ENCODE measurements at regions not wholly inside any gene's neighbourhood (a gene's known extent, or its start where the extent isn't known, plus 50 kb on each side); places are given as distances from the start of the nearest gene placed in this dataset.

- no peak for DNase-seq
- Mint-ChIP-seq H3K4me3 (no peak overlapping the region), H3K4me1 (peaks cover 54% of the 10 kb centered on the region), H3K27ac (no peak overlapping the region), H3K36me3 (ENCODE audit: low read depth) (no peaks in the 10 kb centered on the region), H3K27me3 (no peaks in the 10 kb centered on the region), H3K9me3 (ENCODE audit: low read depth) (no peaks in the 10 kb centered on the region)
- ChIA-PET POLR2A (interaction anchor here (1.2 kb wide), 1 partner anchor 10 kb away, joined by 5 read pairs; no protein-coding TSS in a partner anchor), CTCF (interaction anchor here (0.6 to 1.1 kb wide), 3 partner anchors 9 to 19 kb away, joined by 3 read pairs; no protein-coding TSS in a partner anchor)
- intact Hi-C loops (cut with DNase I, micrococcal nuclease), result loop anchor here (5.0 kb wide), 2 partner anchors 67 to 137 kb away; no protein-coding TSS in a partner anchor
- no peak for ATAC-seq
Measured at GRCh38 chr9:105129731-105130130, 114.7 kb upstream of the SLC44A1 start.

DNA sequence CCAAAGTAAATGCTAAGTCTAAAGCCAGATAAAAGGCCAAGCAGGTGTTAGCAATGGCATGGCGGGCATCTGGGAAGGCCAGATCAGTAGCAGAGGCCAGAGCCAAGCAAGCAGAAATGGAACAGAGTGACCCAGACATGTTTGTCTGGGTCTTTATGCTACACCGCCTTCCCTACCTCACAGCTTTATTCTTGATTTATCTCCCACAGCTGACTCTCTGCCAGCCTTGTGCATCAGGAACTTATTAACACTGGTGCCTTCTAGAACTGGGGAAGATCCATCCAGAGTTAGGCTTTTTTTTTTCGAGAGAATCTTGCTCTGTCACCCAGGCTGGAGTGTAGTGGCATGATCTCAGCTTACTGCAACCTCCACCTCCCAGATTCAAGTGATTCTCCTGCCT is 112.5 kb upstream of the SLC44A1 start:
- intact Hi-C loops (cut with DNase I, micrococcal nuclease), result loop anchor here in 1 of 2 experiments (2.0 to 5.0 kb wide), 2 partner anchors 17 to 140 kb away; no protein-coding TSS in a partner anchor
- no peak overlapping the region for H3K27ac Mint-ChIP-seq
- no peak for DNase-seq
- no peaks in the 10 kb centered on the region for H3K27me3 Mint-ChIP-seq
- ChIA-PET POLR2A (no interaction called here), CTCF (no interaction called here)
- H3K4me1 Mint-ChIP-seq, result peaks cover 45% of the 10 kb centered on the region
- no peaks in the 10 kb centered on the region for H3K36me3 Mint-ChIP-seq (ENCODE audit: low read depth)
- H3K4me3 Mint-ChIP-seq, result no peak overlapping the region
- no peaks in the 10 kb centered on the region for H3K9me3 Mint-ChIP-seq (ENCODE audit: low read depth)
- ATAC-seq, result no peak

DNA sequence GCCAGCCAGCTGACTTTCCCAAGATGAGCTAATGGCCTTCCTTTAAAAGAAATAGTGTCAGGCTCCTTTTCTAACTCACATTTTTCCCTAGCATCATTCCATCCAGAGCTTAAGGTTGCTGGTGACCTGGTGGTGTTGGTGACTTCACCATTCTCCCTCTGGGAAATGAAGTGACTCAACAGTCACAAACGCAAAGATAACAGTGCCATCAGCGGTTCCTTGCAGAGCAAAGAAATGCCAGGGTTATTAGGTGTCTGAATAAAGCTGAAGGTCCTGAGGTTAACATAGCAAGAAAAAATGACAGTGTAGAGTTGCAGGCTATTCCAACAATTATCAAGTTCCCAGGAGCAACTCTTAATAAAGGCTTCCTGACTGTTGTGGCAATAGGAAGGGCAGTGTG is 111.8 kb upstream of the SLC44A1 start:
- no peaks in the 10 kb centered on the region for H3K27me3 Mint-ChIP-seq
- peaks cover 38% of the 10 kb centered on the region for H3K4me1 Mint-ChIP-seq
- H3K27ac Mint-ChIP-seq, result no peak overlapping the region
- H3K4me3 Mint-ChIP-seq, result no peak overlapping the region
- intact Hi-C loops (cut with DNase I, micrococcal nuclease), result loop anchor here in 1 of 2 experiments (2.0 to 5.0 kb wide), 2 partner anchors 18 to 140 kb away; no protein-coding TSS in a partner anchor
- ATAC-seq (no peak), DNase-seq (no peak)
- CTCF ChIA-PET, result no interaction called here
- no peaks in the 10 kb centered on the region for H3K36me3 Mint-ChIP-seq (ENCODE audit: low read depth)
- H3K9me3 Mint-ChIP-seq (ENCODE audit: low read depth), result no peaks in the 10 kb centered on the region
- POLR2A ChIA-PET, result no interaction called here

DNA sequence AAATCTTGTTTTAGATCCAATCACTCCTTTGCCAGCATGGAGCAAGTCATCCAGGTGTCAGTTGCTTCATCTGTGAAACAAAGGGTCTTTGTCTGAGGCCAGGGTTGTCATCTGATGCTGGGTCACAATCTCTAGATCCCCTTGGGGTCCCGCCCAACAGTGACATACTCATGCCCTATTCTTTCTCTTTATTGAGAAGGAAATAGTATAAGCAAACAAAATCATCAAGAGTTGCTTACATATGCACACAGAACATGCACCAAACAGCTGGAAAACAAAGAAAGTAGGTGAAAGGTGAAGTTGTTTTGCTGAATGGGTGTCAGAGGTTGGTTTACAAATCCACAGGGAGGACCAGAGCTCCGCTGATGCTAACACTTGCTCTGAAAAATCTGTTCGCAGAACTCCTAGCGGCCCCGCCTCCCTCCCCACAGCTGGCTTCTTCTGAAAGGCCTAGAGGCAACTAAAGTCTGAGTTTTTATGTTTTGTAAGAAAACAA is 106.1 kb upstream of the SLC44A1 start:
- POLR2A ChIA-PET, result no interaction called here
- H3K27me3 Mint-ChIP-seq, result no peaks in the 10 kb centered on the region

GRCh38 chr9:105141146-105141975 is 103.1 kb upstream of the SLC44A1 start:
- no peaks in the 10 kb centered on the region for H3K36me3 Mint-ChIP-seq (ENCODE audit: low read depth)
- intact Hi-C loops (cut with DNase I, micrococcal nuclease), result no loop called here
- no peak for ATAC-seq

More for the DNA sequence above, 106.1 kb upstream of the SLC44A1 start:
- no peak overlapping the region for H3K27ac Mint-ChIP-seq
- ATAC-seq (no peak), DNase-seq (no peak)
- peaks cover 15% of the 10 kb centered on the region for H3K4me1 Mint-ChIP-seq
- H3K4me3 Mint-ChIP-seq, result no peak overlapping the region
- H3K9me3 Mint-ChIP-seq (ENCODE audit: low read depth), result no peaks in the 10 kb centered on the region
- no peaks in the 10 kb centered on the region for H3K36me3 Mint-ChIP-seq (ENCODE audit: low read depth)
- CTCF ChIA-PET, result interaction anchor here (1.0 to 2.2 kb wide), 3 partner anchors 9 to 277 kb away, joined by 3 to 4 read pairs (median 3); no protein-coding TSS in a partner anchor
- intact Hi-C loops (cut with DNase I, micrococcal nuclease), result no loop called here

GRCh38 chr9:105141976-105142250 is 102.5 kb upstream of the SLC44A1 start:
- intact Hi-C loops (cut with DNase I, micrococcal nuclease), result no loop called here
- H3K4me3 Mint-ChIP-seq, result no peak overlapping the region
- CTCF ChIA-PET, result interaction anchor here (0.6 kb wide), 1 partner anchor 227 kb away, joined by 6 read pairs; no protein-coding TSS in a partner anchor

More at GRCh38 chr9:105141146-105141975, 103.1 kb upstream of the SLC44A1 start:
- Mint-ChIP-seq H3K27ac (no peak overlapping the region), H3K4me1 (peaks cover 14% of the 10 kb centered on the region), H3K4me3 (no peak overlapping the region), H3K27me3 (no peaks in the 10 kb centered on the region), H3K9me3 (ENCODE audit: low read depth) (no peaks in the 10 kb centered on the region)
- ChIA-PET CTCF (interaction anchor here (0.6 to 0.8 kb wide), 3 partner anchors 14 to 227 kb away, joined by 3 to 6 read pairs (median 4); no protein-coding TSS in a partner anchor), POLR2A (interaction anchor here (0.6 kb wide), 1 partner anchor 264 kb away, joined by 5 read pairs; no protein-coding TSS in a partner anchor)
- no peak for DNase-seq

GRCh38 chr9:105142406-105143135 is 101.9 kb upstream of the SLC44A1 start:
- intact Hi-C loops (cut with DNase I, micrococcal nuclease), result no loop called here
- POLR2A ChIA-PET, result no interaction called here
- no peak overlapping the region for H3K27ac Mint-ChIP-seq
- no peak overlapping the region for H3K4me3 Mint-ChIP-seq
- CTCF ChIA-PET, result no interaction called here
- no peaks in the 10 kb centered on the region for H3K36me3 Mint-ChIP-seq (ENCODE audit: low read depth)
- H3K4me1 Mint-ChIP-seq, result peaks cover 14% of the 10 kb centered on the region
- H3K27me3 Mint-ChIP-seq, result no peaks in the 10 kb centered on the region
- ATAC-seq (no peak), DNase-seq (no peak)
- H3K9me3 Mint-ChIP-seq (ENCODE audit: low read depth), result no peaks in the 10 kb centered on the region

More at GRCh38 chr9:105141976-105142250, 102.5 kb upstream of the SLC44A1 start:
- Mint-ChIP-seq H3K27ac (no peak overlapping the region), H3K27me3 (no peaks in the 10 kb centered on the region), H3K9me3 (ENCODE audit: low read depth) (no peaks in the 10 kb centered on the region), H3K36me3 (ENCODE audit: low read depth) (no peaks in the 10 kb centered on the region), H3K4me1 (peaks cover 14% of the 10 kb centered on the region)
- POLR2A ChIA-PET, result no interaction called here
- DNase-seq (no peak), ATAC-seq (no peak)

DNA sequence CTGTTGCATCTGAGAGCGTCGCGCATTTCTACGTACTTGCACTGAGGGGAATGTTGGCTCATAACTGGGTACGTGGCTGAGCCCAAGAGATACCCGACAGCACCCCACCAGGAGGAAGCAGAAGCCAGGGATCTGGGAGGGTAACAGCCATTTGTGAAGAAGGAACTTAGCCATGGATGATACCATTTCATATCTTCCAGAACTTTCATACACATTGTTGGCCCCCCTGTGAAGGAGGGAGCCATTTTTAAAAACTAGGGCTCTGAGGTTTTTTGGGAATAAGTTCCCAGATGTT is 101.4 kb upstream of the SLC44A1 start:
- peaks cover 14% of the 10 kb centered on the region for H3K4me1 Mint-ChIP-seq
- no peaks in the 10 kb centered on the region for H3K27me3 Mint-ChIP-seq
- intact Hi-C loops (cut with DNase I, micrococcal nuclease), result no loop called here
- POLR2A ChIA-PET, result no interaction called here
- H3K36me3 Mint-ChIP-seq (ENCODE audit: low read depth), result no peaks in the 10 kb centered on the region
- no peak for DNase-seq
- CTCF ChIA-PET, result no interaction called here
- no peak for ATAC-seq
- no peak overlapping the region for H3K27ac Mint-ChIP-seq
- no peaks in the 10 kb centered on the region for H3K9me3 Mint-ChIP-seq (ENCODE audit: low read depth)
- H3K4me3 Mint-ChIP-seq, result no peak overlapping the region

GRCh38 chr9:105144076-105144475 is 100.4 kb upstream of the SLC44A1 start:
- peaks cover 8% of the 10 kb centered on the region for H3K4me1 Mint-ChIP-seq
- no peak overlapping the region for H3K4me3 Mint-ChIP-seq
- DNase-seq (no peak), ATAC-seq (no peak)
- no peaks in the 10 kb centered on the region for H3K36me3 Mint-ChIP-seq (ENCODE audit: low read depth)
- no peaks in the 10 kb centered on the region for H3K9me3 Mint-ChIP-seq (ENCODE audit: low read depth)
- intact Hi-C loops (cut with DNase I, micrococcal nuclease), result no loop called here
- no peaks in the 10 kb centered on the region for H3K27me3 Mint-ChIP-seq
- ChIA-PET POLR2A (no interaction called here), CTCF (no interaction called here)
- no peak overlapping the region for H3K27ac Mint-ChIP-seq

DNA sequence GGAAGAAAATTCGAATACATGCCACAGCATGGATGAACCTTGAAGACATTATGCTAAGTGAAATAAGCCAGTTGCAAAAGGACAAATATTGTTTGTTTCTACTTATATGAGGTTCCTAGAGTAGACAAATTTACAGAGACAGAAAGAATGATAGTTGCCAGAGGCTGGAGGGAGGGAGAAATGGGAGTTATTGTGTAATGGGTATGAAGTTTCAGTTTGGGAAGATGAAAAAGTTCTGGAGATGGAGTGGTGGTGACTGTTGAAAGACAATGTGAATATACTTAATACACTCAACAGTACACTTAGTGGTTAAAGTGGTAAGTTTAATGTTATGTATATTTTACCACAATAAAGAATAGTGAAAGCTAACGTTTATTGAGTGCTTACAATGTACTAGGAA is 99.6 kb upstream of the SLC44A1 start:
- no peaks in the 10 kb centered on the region for H3K9me3 Mint-ChIP-seq (ENCODE audit: low read depth)
- H3K27me3 Mint-ChIP-seq, result no peaks in the 10 kb centered on the region
- no peak overlapping the region for H3K4me3 Mint-ChIP-seq
- H3K27ac Mint-ChIP-seq, result no peak overlapping the region
- ATAC-seq (no peak), DNase-seq (no peak)
- intact Hi-C loops (cut with DNase I, micrococcal nuclease), result no loop called here
- POLR2A ChIA-PET, result no interaction called here
- CTCF ChIA-PET, result no interaction called here
- peaks cover 3% of the 10 kb centered on the region for H3K4me1 Mint-ChIP-seq
- no peaks in the 10 kb centered on the region for H3K36me3 Mint-ChIP-seq (ENCODE audit: low read depth)

GRCh38 chr9:105146677-105147076 is 97.8 kb upstream of the SLC44A1 start:
- H3K4me1 Mint-ChIP-seq, result peaks cover 12% of the 10 kb centered on the region
- H3K36me3 Mint-ChIP-seq (ENCODE audit: low read depth), result no peaks in the 10 kb centered on the region
- ATAC-seq (no peak), DNase-seq (no peak)
- no peaks in the 10 kb centered on the region for H3K9me3 Mint-ChIP-seq (ENCODE audit: low read depth)
- POLR2A ChIA-PET, result no interaction called here
- no peak overlapping the region for H3K4me3 Mint-ChIP-seq
- CTCF ChIA-PET, result interaction anchor here (0.8 kb wide), 1 partner anchor 185 kb away, joined by 3 read pairs; no protein-coding TSS in a partner anchor
- no peaks in the 10 kb centered on the region for H3K27me3 Mint-ChIP-seq
- intact Hi-C loops (cut with DNase I, micrococcal nuclease), result no loop called here
- H3K27ac Mint-ChIP-seq, result no peak overlapping the region
